ENCODE measurements at regions not wholly inside any gene's neighbourhood (a gene's known extent, or its start where the extent isn't known, plus 50 kb on each side); places are given as distances from the start of the nearest gene placed in this dataset.
"Not testable (repeated sequence)": the region's sequence is repeated elsewhere in the genome, so short reads cannot be mapped to it uniquely, and the experiment has no call there.

DNA sequence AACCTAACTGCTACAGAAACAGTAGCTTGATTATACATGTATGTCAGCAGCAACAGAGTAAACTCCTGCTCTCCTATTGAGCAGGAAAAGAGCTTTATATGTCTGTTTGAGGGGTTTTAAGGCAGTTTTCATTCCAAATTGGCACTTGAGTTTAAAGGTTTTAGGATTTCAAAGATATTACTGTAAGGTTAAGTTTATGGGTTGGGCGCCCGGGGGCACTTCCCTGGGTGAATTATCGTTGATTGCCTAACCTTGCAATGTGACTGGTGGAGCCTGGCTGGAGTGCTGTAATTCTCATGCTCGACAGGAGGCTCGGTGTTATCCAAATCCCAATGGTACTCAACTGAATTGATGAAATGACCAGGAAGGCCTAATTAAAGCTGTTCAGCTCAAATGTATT, 1586.1 kb downstream of the OLFM4 start:
- DNase-seq (ENCODE audit: low read depth in 2 of 2), result no peak
- Histone ChIP-seq H3K36me3 (ENCODE audit: control insufficient read depth, insufficient read depth, low read length) (no peaks in the 10 kb centered on the region), H3K4me1 (ENCODE audit: control insufficient read depth, extremely low read depth, insufficient read depth, low read length) (no peaks in the 10 kb centered on the region), H4K20me1 (ENCODE audit: control insufficient read depth, extremely low read depth, insufficient read depth, low read length) (no peaks in the 10 kb centered on the region), H3K27ac (ENCODE audit: insufficient read depth, low read length) (no peak overlapping the region), H3K4me3 (replicated peaks in 1 of 4; ENCODE audit: control extremely low read depth in 1 of 4, insufficient read depth in 1 of 4, low read depth in 3 of 4, low read length in 4 of 4) (no peak overlapping the region), H3K79me2 (ENCODE audit: control insufficient read depth, insufficient read depth, low read length) (no peaks in the 10 kb centered on the region), H3K27me3 (ENCODE audit: control insufficient read depth, insufficient read depth, low read length) (no peaks in the 10 kb centered on the region), H2AFZ (ENCODE audit: low read length) (no peak overlapping the region), H3K9ac (ENCODE audit: insufficient read depth, low read length) (no peak overlapping the region), H3K9me3 (ENCODE audit: control insufficient read depth, insufficient read depth, low read depth, low read length) (no peaks in the 10 kb centered on the region), H3K4me2 (ENCODE audit: extremely low read depth, insufficient read depth, low read length) (no peak overlapping the region)
- TF ChIP-seq, protein P1, sequence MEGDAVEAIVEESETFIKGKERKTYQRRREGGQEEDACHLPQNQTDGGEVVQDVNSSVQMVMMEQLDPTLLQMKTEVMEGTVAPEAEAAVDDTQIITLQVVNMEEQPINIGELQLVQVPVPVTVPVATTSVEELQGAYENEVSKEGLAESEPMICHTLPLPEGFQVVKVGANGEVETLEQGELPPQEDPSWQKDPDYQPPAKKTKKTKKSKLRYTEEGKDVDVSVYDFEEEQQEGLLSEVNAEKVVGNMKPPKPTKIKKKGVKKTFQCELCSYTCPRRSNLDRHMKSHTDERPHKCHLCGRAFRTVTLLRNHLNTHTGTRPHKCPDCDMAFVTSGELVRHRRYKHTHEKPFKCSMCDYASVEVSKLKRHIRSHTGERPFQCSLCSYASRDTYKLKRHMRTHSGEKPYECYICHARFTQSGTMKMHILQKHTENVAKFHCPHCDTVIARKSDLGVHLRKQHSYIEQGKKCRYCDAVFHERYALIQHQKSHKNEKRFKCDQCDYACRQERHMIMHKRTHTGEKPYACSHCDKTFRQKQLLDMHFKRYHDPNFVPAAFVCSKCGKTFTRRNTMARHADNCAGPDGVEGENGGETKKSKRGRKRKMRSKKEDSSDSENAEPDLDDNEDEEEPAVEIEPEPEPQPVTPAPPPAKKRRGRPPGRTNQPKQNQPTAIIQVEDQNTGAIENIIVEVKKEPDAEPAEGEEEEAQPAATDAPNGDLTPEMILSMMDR (conservative IDR thresholded peaks at IDR 0.05 in 1 of 2, IDR thresholded peaks at IDR 0.05 in 1 of 2; ENCODE audit: low read depth in 1 of 2, low read length in 2 of 2), result no peak
- TF ChIP-seq EZH2 (IDR thresholded peaks at IDR 0.05; ENCODE audit: low read length, missing control alignments), result no peak

DNA sequence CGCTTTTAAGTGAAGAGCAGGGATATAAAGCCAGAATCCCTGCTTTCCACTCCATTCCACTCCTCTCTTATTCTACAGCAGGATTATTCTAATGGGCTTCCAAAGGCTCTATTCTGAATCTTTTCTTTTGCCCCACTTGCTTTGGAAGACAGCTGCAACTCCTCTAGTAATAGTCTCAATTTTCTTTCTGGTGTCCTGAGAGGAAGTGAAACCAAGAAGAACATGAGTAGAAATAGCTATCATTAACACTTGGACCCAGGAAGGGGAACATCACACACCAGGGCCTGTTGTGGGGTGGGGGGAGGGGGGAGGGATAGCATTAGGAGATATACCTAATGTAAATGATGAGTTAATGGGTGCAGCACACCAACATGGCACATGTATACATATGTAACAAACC, 1597.9 kb downstream of the OLFM4 start:
- not testable (repeated sequence) for DNase-seq (ENCODE audit: low read depth in 2 of 2); H3K4me1 ChIP-seq (ENCODE audit: control insufficient read depth, extremely low read depth, insufficient read depth, low read length)

GRCh38 chr13:54627646-54628372, 1599.2 kb downstream of the OLFM4 start:
- H2AFZ ChIP-seq (ENCODE audit: low read length), result no peak overlapping the region
- TF ChIP-seq, protein P1 (conservative IDR thresholded peaks at IDR 0.05 in 1 of 2, IDR thresholded peaks at IDR 0.05 in 1 of 2; ENCODE audit: low read depth in 1 of 2, low read length in 2 of 2), result no peak
- no peak for TF ChIP-seq EZH2 (IDR thresholded peaks at IDR 0.05; ENCODE audit: low read length, missing control alignments)
- H3K79me2 ChIP-seq (ENCODE audit: control insufficient read depth, insufficient read depth, low read length), result no peaks in the 10 kb centered on the region

More for the DNA sequence above, 1597.9 kb downstream of the OLFM4 start:
- H2AFZ ChIP-seq (ENCODE audit: low read length); H3K36me3 ChIP-seq (ENCODE audit: control insufficient read depth, insufficient read depth, low read length); H3K79me2 ChIP-seq (ENCODE audit: control insufficient read depth, insufficient read depth, low read length); H3K27me3 ChIP-seq (ENCODE audit: control insufficient read depth, insufficient read depth, low read length); H4K20me1 ChIP-seq (ENCODE audit: control insufficient read depth, extremely low read depth, insufficient read depth, low read length); H3K9me3 ChIP-seq (ENCODE audit: control insufficient read depth, insufficient read depth, low read depth, low read length); H3K4me2 ChIP-seq (ENCODE audit: extremely low read depth, insufficient read depth, low read length); H3K9ac ChIP-seq (ENCODE audit: insufficient read depth, low read length); H3K27ac ChIP-seq (ENCODE audit: insufficient read depth, low read length); H3K4me3 ChIP-seq (replicated peaks in 1 of 4; ENCODE audit: control extremely low read depth in 1 of 4, insufficient read depth in 1 of 4, low read depth in 3 of 4, low read length in 4 of 4): not testable (repeated sequence)

More at GRCh38 chr13:54627646-54628372, 1599.2 kb downstream of the OLFM4 start:
- H3K27me3 ChIP-seq (ENCODE audit: control insufficient read depth, insufficient read depth, low read length), result no peaks in the 10 kb centered on the region
- H3K27ac ChIP-seq (ENCODE audit: insufficient read depth, low read length), result no peak overlapping the region
- H3K4me3 ChIP-seq (replicated peaks in 1 of 4; ENCODE audit: control extremely low read depth in 1 of 4, insufficient read depth in 1 of 4, low read depth in 3 of 4, low read length in 4 of 4), result no peak overlapping the region
- no peaks in the 10 kb centered on the region for H3K36me3 ChIP-seq (ENCODE audit: control insufficient read depth, insufficient read depth, low read length)
- H3K9ac ChIP-seq (ENCODE audit: insufficient read depth, low read length), result no peak overlapping the region
- H3K4me2 ChIP-seq (ENCODE audit: extremely low read depth, insufficient read depth, low read length), result no peak overlapping the region
- H3K9me3 ChIP-seq (ENCODE audit: control insufficient read depth, insufficient read depth, low read depth, low read length), result no peaks in the 10 kb centered on the region
- no peaks in the 10 kb centered on the region for H4K20me1 ChIP-seq (ENCODE audit: control insufficient read depth, extremely low read depth, insufficient read depth, low read length)
- DNase-seq (ENCODE audit: low read depth in 2 of 2), result no peak
- no peaks in the 10 kb centered on the region for H3K4me1 ChIP-seq (ENCODE audit: control insufficient read depth, extremely low read depth, insufficient read depth, low read length)
